ENCODE measurements at regions not wholly inside any gene's neighbourhood (a gene's known extent, or its start where the extent isn't known, plus 50 kb on each side); places are given as distances from the start of the nearest gene placed in this dataset.

- H3K27ac ChIP-seq (ENCODE audit: low read length), result no peak overlapping the region
- no peaks in the 10 kb centered on the region for H3K4me1 ChIP-seq (ENCODE audit: insufficient read depth, low read length)
- H3K27me3 ChIP-seq (ENCODE audit: insufficient read depth, low read length), result no peaks in the 10 kb centered on the region
- H3K4me3 ChIP-seq (ENCODE audit: low read length), result no peak overlapping the region
- no peak overlapping the region for H3K9ac ChIP-seq (ENCODE audit: low read depth, low read length)
- peaks cover 3% of the 10 kb centered on the region; the same call in 1 of the 2 replicates for H3K9me3 ChIP-seq (ENCODE audit: insufficient read depth, low read depth, low read length)
- H3K36me3 ChIP-seq (ENCODE audit: insufficient read depth, low read depth, low read length), result no peaks in the 10 kb centered on the region
Measured at GRCh38 chr2:146287281-146287680, 1557.5 kb upstream of the ACVR2A start.

- Histone ChIP-seq H3K4me1 (ENCODE audit: insufficient read depth, low read length) (no peaks in the 10 kb centered on the region), H3K36me3 (ENCODE audit: insufficient read depth, low read depth, low read length) (no peaks in the 10 kb centered on the region), H3K27me3 (ENCODE audit: insufficient read depth, low read length) (no peaks in the 10 kb centered on the region), H3K4me3 (ENCODE audit: low read length) (no peak overlapping the region), H3K27ac (ENCODE audit: low read length) (no peak overlapping the region), H3K9ac (ENCODE audit: low read depth, low read length) (no peak overlapping the region), H3K9me3 (ENCODE audit: insufficient read depth, low read depth, low read length) (no peaks in the 10 kb centered on the region)
Measured at GRCh38 chr2:146278881-146279280, 1565.9 kb upstream of the ACVR2A start.

DNA sequence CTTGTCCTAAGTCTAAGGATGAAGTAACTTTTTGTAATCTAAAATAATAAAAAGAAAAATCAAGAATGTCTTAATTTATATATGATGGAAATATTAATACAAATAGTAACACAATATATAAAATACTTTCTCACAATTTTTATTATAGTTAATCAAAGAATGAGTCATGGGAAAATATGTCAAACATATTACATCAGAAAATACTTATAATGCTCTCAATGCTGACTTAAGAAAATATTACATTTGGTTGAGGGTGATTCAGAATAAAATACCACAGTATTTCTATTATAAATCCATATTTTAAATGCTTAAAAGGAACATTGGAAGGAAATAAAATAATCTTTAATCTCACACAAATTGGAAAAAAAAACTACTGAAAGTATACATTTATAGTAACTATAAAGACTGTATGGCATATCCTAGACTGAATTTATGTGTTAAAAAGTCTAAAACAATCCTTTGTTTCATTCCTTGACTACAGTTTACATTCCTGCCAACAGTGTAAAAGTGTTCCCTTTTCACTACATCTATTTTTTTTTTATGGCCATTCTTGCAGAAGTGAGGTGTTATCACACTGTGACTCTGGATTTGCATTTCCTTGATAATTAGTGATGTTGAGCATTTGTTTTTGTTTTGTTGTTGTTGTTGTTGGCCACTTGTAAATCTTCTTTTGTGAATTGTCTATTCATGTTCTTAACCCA, 1573.5 kb upstream of the ACVR2A start:
- Histone ChIP-seq H3K9ac (ENCODE audit: low read depth, low read length) (no peak overlapping the region), H3K27me3 (ENCODE audit: insufficient read depth, low read length) (no peaks in the 10 kb centered on the region), H3K27ac (ENCODE audit: low read length) (no peak overlapping the region), H3K36me3 (ENCODE audit: insufficient read depth, low read depth, low read length) (no peaks in the 10 kb centered on the region), H3K9me3 (ENCODE audit: insufficient read depth, low read depth, low read length) (no peaks in the 10 kb centered on the region), H3K4me1 (ENCODE audit: insufficient read depth, low read length) (no peaks in the 10 kb centered on the region), H3K4me3 (ENCODE audit: low read length) (no peak overlapping the region)

GRCh38 chr2:146270618-146271017, 1574.2 kb upstream of the ACVR2A start:
- Histone ChIP-seq H3K27me3 (ENCODE audit: insufficient read depth, low read length) (no peaks in the 10 kb centered on the region), H3K36me3 (ENCODE audit: insufficient read depth, low read depth, low read length) (no peaks in the 10 kb centered on the region), H3K27ac (ENCODE audit: low read length) (no peak overlapping the region), H3K9ac (ENCODE audit: low read depth, low read length) (no peak overlapping the region), H3K4me1 (ENCODE audit: insufficient read depth, low read length) (no peaks in the 10 kb centered on the region), H3K9me3 (ENCODE audit: insufficient read depth, low read depth, low read length) (no peaks in the 10 kb centered on the region), H3K4me3 (ENCODE audit: low read length) (no peak overlapping the region)

DNA sequence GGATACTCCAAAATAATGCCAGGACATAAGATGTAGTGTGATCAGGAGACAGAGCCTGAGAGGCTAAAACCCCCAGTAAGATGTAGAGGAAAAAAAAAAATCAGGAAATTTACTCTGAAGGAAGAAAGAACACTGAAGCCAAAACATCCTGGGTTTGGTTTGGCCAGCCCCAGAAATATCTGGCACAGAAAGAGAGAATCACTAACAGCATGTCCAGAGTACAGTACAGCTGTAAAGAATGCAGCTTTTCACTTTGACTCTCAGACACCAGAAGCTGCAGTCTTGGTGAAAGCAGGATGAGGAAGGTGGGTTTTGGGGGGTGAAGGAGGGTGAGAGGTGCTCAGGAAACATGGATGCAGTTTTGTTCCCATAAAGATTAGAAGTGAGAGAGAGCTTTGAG, 1577.7 kb upstream of the ACVR2A start:
- Histone ChIP-seq H3K4me1 (ENCODE audit: insufficient read depth, low read length) (no peaks in the 10 kb centered on the region), H3K9me3 (ENCODE audit: insufficient read depth, low read depth, low read length) (peaks cover 5% of the 10 kb centered on the region), H3K27ac (ENCODE audit: low read length) (no peak overlapping the region), H3K36me3 (ENCODE audit: insufficient read depth, low read depth, low read length) (no peaks in the 10 kb centered on the region), H3K27me3 (ENCODE audit: insufficient read depth, low read length) (no peaks in the 10 kb centered on the region), H3K9ac (ENCODE audit: low read depth, low read length) (no peak overlapping the region), H3K4me3 (ENCODE audit: low read length) (no peak overlapping the region)

- H3K27me3 ChIP-seq (ENCODE audit: insufficient read depth, low read length), result no peaks in the 10 kb centered on the region
- no peaks in the 10 kb centered on the region for H3K4me1 ChIP-seq (ENCODE audit: insufficient read depth, low read length)
- peaks cover 5% of the 10 kb centered on the region for H3K9me3 ChIP-seq (ENCODE audit: insufficient read depth, low read depth, low read length)
- H3K9ac ChIP-seq (ENCODE audit: low read depth, low read length), result no peak overlapping the region
- H3K36me3 ChIP-seq (ENCODE audit: insufficient read depth, low read depth, low read length), result no peaks in the 10 kb centered on the region
- no peak overlapping the region for H3K27ac ChIP-seq (ENCODE audit: low read length)
- no peak overlapping the region for H3K4me3 ChIP-seq (ENCODE audit: low read length)
Measured at GRCh38 chr2:146265656-146266055, 1579.2 kb upstream of the ACVR2A start.

- no peak overlapping the region for H3K4me3 ChIP-seq (ENCODE audit: low read length)
- no peaks in the 10 kb centered on the region for H3K4me1 ChIP-seq (ENCODE audit: insufficient read depth, low read length)
- H3K27me3 ChIP-seq (ENCODE audit: insufficient read depth, low read length), result no peaks in the 10 kb centered on the region
- H3K36me3 ChIP-seq (ENCODE audit: insufficient read depth, low read depth, low read length), result no peaks in the 10 kb centered on the region
- H3K9me3 ChIP-seq (ENCODE audit: insufficient read depth, low read depth, low read length), result peaks cover 5% of the 10 kb centered on the region
- no peak overlapping the region for H3K27ac ChIP-seq (ENCODE audit: low read length)
- H3K9ac ChIP-seq (ENCODE audit: low read depth, low read length), result no peak overlapping the region
Measured at GRCh38 chr2:146262606-146263005, 1582.2 kb upstream of the ACVR2A start.

- Histone ChIP-seq H3K4me1 (ENCODE audit: insufficient read depth, low read length) (no peaks in the 10 kb centered on the region), H3K36me3 (ENCODE audit: insufficient read depth, low read depth, low read length) (no peaks in the 10 kb centered on the region), H3K9me3 (ENCODE audit: insufficient read depth, low read depth, low read length) (peaks cover 5% of the 10 kb centered on the region), H3K27me3 (ENCODE audit: insufficient read depth, low read length) (no peaks in the 10 kb centered on the region), H3K9ac (ENCODE audit: low read depth, low read length) (no peak overlapping the region), H3K4me3 (ENCODE audit: low read length) (no peak overlapping the region), H3K27ac (ENCODE audit: low read length) (no peak overlapping the region)
Measured at GRCh38 chr2:146260551-146260950, 1584.3 kb upstream of the ACVR2A start.

DNA sequence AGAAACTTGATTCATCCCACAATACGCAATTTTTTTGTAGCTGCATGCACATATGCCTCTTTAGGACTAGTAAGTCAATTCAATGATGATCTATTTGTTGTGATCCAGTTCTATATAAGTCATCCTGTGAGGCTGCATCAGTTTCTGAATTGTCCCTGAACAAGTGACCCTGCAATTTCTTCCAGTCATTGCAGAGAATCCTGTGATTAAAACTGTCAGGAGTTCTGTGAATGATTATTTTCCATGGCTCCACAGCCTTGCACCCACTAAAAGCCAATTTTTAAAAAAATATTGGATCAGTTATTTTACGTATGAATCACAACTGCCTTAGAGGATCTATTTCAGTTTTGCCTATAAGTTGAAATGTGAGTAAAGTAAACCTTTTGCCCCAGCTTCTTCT, 1585.0 kb upstream of the ACVR2A start:
- H3K27ac ChIP-seq (ENCODE audit: low read length), result no peak overlapping the region
- no peaks in the 10 kb centered on the region for H3K4me1 ChIP-seq (ENCODE audit: insufficient read depth, low read length)
- H3K9ac ChIP-seq (ENCODE audit: low read depth, low read length), result no peak overlapping the region
- H3K4me3 ChIP-seq (ENCODE audit: low read length), result no peak overlapping the region
- peaks cover 5% of the 10 kb centered on the region for H3K9me3 ChIP-seq (ENCODE audit: insufficient read depth, low read depth, low read length)
- H3K27me3 ChIP-seq (ENCODE audit: insufficient read depth, low read length), result no peaks in the 10 kb centered on the region
- no peaks in the 10 kb centered on the region for H3K36me3 ChIP-seq (ENCODE audit: insufficient read depth, low read depth, low read length)

GRCh38 chr2:146258071-146258470, 1586.8 kb upstream of the ACVR2A start:
- H3K9ac ChIP-seq (ENCODE audit: low read depth, low read length), result no peak overlapping the region
- H3K4me3 ChIP-seq (ENCODE audit: low read length), result no peak overlapping the region
- no peak overlapping the region for H3K27ac ChIP-seq (ENCODE audit: low read length)
- no peaks in the 10 kb centered on the region for H3K27me3 ChIP-seq (ENCODE audit: insufficient read depth, low read length)
- H3K9me3 ChIP-seq (ENCODE audit: insufficient read depth, low read depth, low read length), result peaks cover 2% of the 10 kb centered on the region; the same call in 1 of the 2 replicates
- no peaks in the 10 kb centered on the region for H3K36me3 ChIP-seq (ENCODE audit: insufficient read depth, low read depth, low read length)
- H3K4me1 ChIP-seq (ENCODE audit: insufficient read depth, low read length), result no peaks in the 10 kb centered on the region

DNA sequence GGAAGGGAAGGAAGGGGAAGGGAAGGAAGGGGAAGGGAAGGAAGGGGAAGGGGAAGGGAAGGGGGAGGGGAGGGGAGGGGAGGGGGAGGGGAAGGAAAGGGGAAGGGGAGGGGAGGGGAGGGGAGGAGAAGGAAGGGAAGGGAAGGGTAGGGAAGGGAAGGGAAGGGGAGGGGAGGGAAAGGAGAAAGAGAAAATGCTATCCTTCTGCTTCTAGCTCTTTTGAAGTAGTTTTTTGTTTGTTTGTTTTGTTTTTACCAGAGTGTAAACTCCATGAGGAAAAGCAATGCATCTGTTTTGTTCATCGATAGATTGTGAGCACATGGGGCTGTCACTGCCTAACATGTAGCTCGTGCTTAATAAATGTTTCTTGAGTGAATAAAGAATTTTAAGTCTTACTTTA, 1592.7 kb upstream of the ACVR2A start:
- H3K36me3 ChIP-seq (ENCODE audit: insufficient read depth, low read depth, low read length), result no peaks in the 10 kb centered on the region

GRCh38 chr2:146251328-146251727, 1593.5 kb upstream of the ACVR2A start:
- no peaks in the 10 kb centered on the region for H3K4me1 ChIP-seq (ENCODE audit: insufficient read depth, low read length)

More for the DNA sequence above, 1592.7 kb upstream of the ACVR2A start:
- H3K27me3 ChIP-seq (ENCODE audit: insufficient read depth, low read length), result no peaks in the 10 kb centered on the region
- H3K27ac ChIP-seq (ENCODE audit: low read length), result no peak overlapping the region
- no peak overlapping the region for H3K9ac ChIP-seq (ENCODE audit: low read depth, low read length)
- no peak overlapping the region for H3K4me3 ChIP-seq (ENCODE audit: low read length)
- H3K9me3 ChIP-seq (ENCODE audit: insufficient read depth, low read depth, low read length), result no peaks in the 10 kb centered on the region
- H3K4me1 ChIP-seq (ENCODE audit: insufficient read depth, low read length), result no peaks in the 10 kb centered on the region

More at GRCh38 chr2:146251328-146251727, 1593.5 kb upstream of the ACVR2A start:
- H3K36me3 ChIP-seq (ENCODE audit: insufficient read depth, low read depth, low read length), result no peaks in the 10 kb centered on the region
- no peak overlapping the region for H3K4me3 ChIP-seq (ENCODE audit: low read length)
- H3K27ac ChIP-seq (ENCODE audit: low read length), result no peak overlapping the region
- H3K9ac ChIP-seq (ENCODE audit: low read depth, low read length), result no peak overlapping the region
- H3K27me3 ChIP-seq (ENCODE audit: insufficient read depth, low read length), result no peaks in the 10 kb centered on the region
- no peaks in the 10 kb centered on the region for H3K9me3 ChIP-seq (ENCODE audit: insufficient read depth, low read depth, low read length)
